ENCODE measurements at regions not wholly inside any gene's neighbourhood (a gene's known extent, or its start where the extent isn't known, plus 50 kb on each side); places are given as distances from the start of the nearest gene placed in this dataset.

GRCh38 chr6:65896140-65896539 is 189.1 kb upstream of the EYS start:
- no peaks in the 10 kb centered on the region for H3K36me3 ChIP-seq (replicated peaks; ENCODE audit: low read depth, low read length)
- no peaks in the 10 kb centered on the region for H3K4me1 ChIP-seq (ENCODE audit: low read length)
- no peak overlapping the region for H3K27ac ChIP-seq (ENCODE audit: low read length)
- no peaks in the 10 kb centered on the region for H4K20me1 ChIP-seq (ENCODE audit: insufficient read depth, low read length)
- no peak overlapping the region for H2AFZ ChIP-seq (ENCODE audit: low read depth, low read length)
- no peak overlapping the region for H3K9ac ChIP-seq (ENCODE audit: low read length)
- TF ChIP-seq EZH2phosphoT487 (IDR thresholded peaks at IDR 0.05; ENCODE audit: low read depth) (no peak), CTCF (IDR thresholded peaks at IDR 0.05; ENCODE audit: low read depth, low read length) (no peak)
- H3K27me3 ChIP-seq (ENCODE audit: low read depth, low read length): no peaks in the 10 kb centered on the region
- H3K9me3 ChIP-seq (ENCODE audit: insufficient read depth, low read length): peaks cover 3% of the 10 kb centered on the region; the same call in 1 of the 2 replicates
- H3K79me2 ChIP-seq (ENCODE audit: low read length): no peaks in the 10 kb centered on the region
- no peak overlapping the region for H3K4me3 ChIP-seq (ENCODE audit: low read length)
- no peak overlapping the region for H3K4me2 ChIP-seq (ENCODE audit: low read length)

DNA sequence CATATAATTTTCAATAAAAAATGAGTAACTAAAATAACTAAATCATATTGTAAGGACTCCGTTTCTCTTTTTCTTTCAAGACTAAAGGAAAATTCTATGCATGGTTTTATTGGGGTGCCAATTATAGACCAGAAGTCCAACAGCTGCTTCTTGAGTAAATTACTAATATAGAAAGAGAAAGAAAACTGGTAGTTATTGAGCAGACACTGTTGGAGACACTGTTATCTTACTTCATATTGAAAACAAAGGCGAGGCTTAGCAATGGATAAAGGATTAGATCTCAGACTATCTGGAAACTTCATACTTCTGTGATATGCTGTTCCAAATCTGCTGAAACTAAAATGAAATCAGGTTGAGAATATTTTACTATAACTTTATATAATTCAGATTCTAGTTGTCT is 169.6 kb upstream of the EYS start:
- 0 out of 2 replicates have a peak, but pooled peaks cover 4% of the 10 kb centered on the region for H3K4me1 ChIP-seq (ENCODE audit: low read length)
- H3K27ac ChIP-seq (ENCODE audit: low read length): no peak overlapping the region
- no peaks in the 10 kb centered on the region for H3K79me2 ChIP-seq (ENCODE audit: low read length)
- H3K36me3 ChIP-seq (replicated peaks; ENCODE audit: low read depth, low read length): no peaks in the 10 kb centered on the region
- H2AFZ ChIP-seq (ENCODE audit: low read depth, low read length): no peak overlapping the region
- H3K9ac ChIP-seq (ENCODE audit: low read length): no peak overlapping the region
- H3K9me3 ChIP-seq (ENCODE audit: insufficient read depth, low read length): no peaks in the 10 kb centered on the region
- no peak for TF ChIP-seq CTCF (IDR thresholded peaks at IDR 0.05; ENCODE audit: low read depth, low read length)
- TF ChIP-seq EZH2phosphoT487 (IDR thresholded peaks at IDR 0.05; ENCODE audit: low read depth): no peak
- H3K27me3 ChIP-seq (ENCODE audit: low read depth, low read length): no peaks in the 10 kb centered on the region
- H3K4me2 ChIP-seq (ENCODE audit: low read length): no peak overlapping the region
- H4K20me1 ChIP-seq (ENCODE audit: insufficient read depth, low read length): no peaks in the 10 kb centered on the region
- no peak overlapping the region for H3K4me3 ChIP-seq (ENCODE audit: low read length)

DNA sequence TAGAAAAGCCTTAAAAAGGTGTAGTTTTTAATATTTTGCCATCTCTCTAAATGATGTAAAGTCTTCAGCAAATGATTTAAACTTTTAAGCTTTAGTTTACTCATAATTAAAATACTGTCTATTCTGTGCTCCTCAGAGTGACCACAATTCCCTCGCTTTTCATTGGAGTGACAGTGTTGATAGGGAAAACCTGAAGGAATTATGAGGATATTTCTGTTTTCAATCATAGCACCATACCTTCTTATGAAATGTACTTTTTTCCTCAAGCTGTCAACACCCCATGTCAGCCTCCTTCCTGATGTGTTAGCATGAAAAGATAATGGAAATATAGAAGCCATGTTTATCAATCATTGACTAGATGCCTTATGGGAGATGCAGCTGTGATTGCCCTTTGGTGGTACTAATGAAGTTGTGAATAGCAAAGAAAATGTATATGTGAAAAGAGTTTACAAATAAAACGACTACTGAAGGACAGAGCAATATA is 145.4 kb upstream of the EYS start:
- TF ChIP-seq EZH2phosphoT487 (IDR thresholded peaks at IDR 0.05; ENCODE audit: low read depth) (no peak), CTCF (IDR thresholded peaks at IDR 0.05; ENCODE audit: low read depth, low read length) (no peak)
- Histone ChIP-seq H3K4me2 (ENCODE audit: low read length) (no peak overlapping the region), H3K36me3 (replicated peaks; ENCODE audit: low read depth, low read length) (no peaks in the 10 kb centered on the region), H3K27ac (ENCODE audit: low read length) (no peak overlapping the region), H3K79me2 (ENCODE audit: low read length) (no peaks in the 10 kb centered on the region), H4K20me1 (ENCODE audit: insufficient read depth, low read length) (no peaks in the 10 kb centered on the region), H2AFZ (ENCODE audit: low read depth, low read length) (no peak overlapping the region), H3K4me1 (ENCODE audit: low read length) (no peaks in the 10 kb centered on the region), H3K4me3 (ENCODE audit: low read length) (no peak overlapping the region), H3K27me3 (ENCODE audit: low read depth, low read length) (no peaks in the 10 kb centered on the region), H3K9me3 (ENCODE audit: insufficient read depth, low read length) (no peaks in the 10 kb centered on the region), H3K9ac (ENCODE audit: low read length) (no peak overlapping the region)

GRCh38 chr6:65830151-65830550 is 123.1 kb upstream of the EYS start:
- TF ChIP-seq CTCF (IDR thresholded peaks at IDR 0.05; ENCODE audit: low read depth, low read length): no peak
- no peak for TF ChIP-seq EZH2phosphoT487 (IDR thresholded peaks at IDR 0.05; ENCODE audit: low read depth)
- H3K36me3 ChIP-seq (replicated peaks; ENCODE audit: low read depth, low read length): no peaks in the 10 kb centered on the region
- H2AFZ ChIP-seq (ENCODE audit: low read depth, low read length): no peak overlapping the region
- no peaks in the 10 kb centered on the region for H4K20me1 ChIP-seq (ENCODE audit: insufficient read depth, low read length)
- no peaks in the 10 kb centered on the region for H3K79me2 ChIP-seq (ENCODE audit: low read length)
- no peak overlapping the region for H3K4me3 ChIP-seq (ENCODE audit: low read length)
- H3K4me2 ChIP-seq (ENCODE audit: low read length): no peak overlapping the region
- no peaks in the 10 kb centered on the region for H3K4me1 ChIP-seq (ENCODE audit: low read length)
- no peak overlapping the region for H3K27ac ChIP-seq (ENCODE audit: low read length)
- 0 out of 2 replicates have a peak, but pooled peaks cover 3% of the 10 kb centered on the region for H3K9me3 ChIP-seq (ENCODE audit: insufficient read depth, low read length)
- H3K9ac ChIP-seq (ENCODE audit: low read length): no peak overlapping the region
- H3K27me3 ChIP-seq (ENCODE audit: low read depth, low read length): no peaks in the 10 kb centered on the region
